GM18505 (cell line): ENCODE measurements at regions not wholly inside any gene's neighbourhood (a gene's known extent, or its start where the extent isn't known, plus 50 kb on each side); places are given as distances from the start of the nearest gene placed in this dataset.
"Not testable (repeated sequence)": the region's sequence is repeated elsewhere in the genome, so short reads cannot be mapped to it uniquely, and the experiment has no call there.

Experiments used
- ATAC-seq: cut with Tn5 transposase; IDR thresholded peaks from one replicate; pipeline ENCODE4 v1.9.1; 2021; ENCODE audit not compliant: unreplicated experiment
- POLR2A ChIP-seq: IDR thresholded peaks from 4 replicates; pipeline ENCODE4 v1.6.1; 2011; ENCODE audit warnings: borderline replicate concordance; ENCODE audit not compliant: insufficient read depth, insufficient read length; ENCODE audit errors: extremely low read depth

GRCh38 chr9:86589273-86589672 lies 235.1 kb upstream of the TUT7 start:
- no peak for TF ChIP-seq POLR2A
- no peak for ATAC-seq

- TF ChIP-seq POLR2A = no peak
Observed at GRCh38 chr9:86586144-86586494, 231.9 kb upstream of the TUT7 start.

GRCh38 chr9:86585422-86586143 lies 231.4 kb upstream of the TUT7 start:
- ATAC-seq = no peak
- TF ChIP-seq POLR2A = no peak

More at GRCh38 chr9:86586144-86586494, 231.9 kb upstream of the TUT7 start:
- no peak for ATAC-seq

- ATAC-seq = no peak
- no peak for TF ChIP-seq POLR2A
Observed at GRCh38 chr9:86580688-86581087, 226.5 kb upstream of the TUT7 start.

- TF ChIP-seq POLR2A = no peak
- no peak for ATAC-seq
Observed at GRCh38 chr9:86578722-86579121, 224.5 kb upstream of the TUT7 start.

GRCh38 chr9:86577420-86578333 lies 223.5 kb upstream of the TUT7 start:
- no peak for ATAC-seq
- TF ChIP-seq POLR2A = no peak

- ATAC-seq = no peak
- no peak for TF ChIP-seq POLR2A
Observed at GRCh38 chr9:86575825-86576525, 221.8 kb upstream of the TUT7 start.

- no peak for TF ChIP-seq POLR2A
- no peak for ATAC-seq
Observed at GRCh38 chr9:86575137-86575536, 220.9 kb upstream of the TUT7 start.

GRCh38 chr9:86573886-86574285 lies 219.7 kb upstream of the TUT7 start:
- no peak for TF ChIP-seq POLR2A
- ATAC-seq = no peak

GRCh38 chr9:86572904-86573303 lies 218.7 kb upstream of the TUT7 start:
- ATAC-seq = no peak
- no peak for TF ChIP-seq POLR2A

- not testable (repeated sequence) for ATAC-seq
Observed at GRCh38 chr9:86565603-86566002, 211.4 kb upstream of the TUT7 start.

GRCh38 chr9:86563936-86564335 lies 209.7 kb upstream of the TUT7 start:
- ATAC-seq = no peak
- no peak for TF ChIP-seq POLR2A

GRCh38 chr9:86563350-86563749 lies 209.1 kb upstream of the TUT7 start:
- no peak for ATAC-seq
- TF ChIP-seq POLR2A = no peak
